K562 (cell line): ENCODE measurements at regions not wholly inside any gene's neighbourhood (a gene's known extent, or its start where the extent isn't known, plus 50 kb on each side); places are given as distances from the start of the nearest gene placed in this dataset.

Source experiments
- BCLAF1 ChIP-seq, 2 experiments: fragments of 450-650 bp in 1 of 2; IDR thresholded peaks; 2 replicates each; pipeline ENCODE4 v1.6.1; 2011 to 2017; ENCODE audit warnings: low read depth in 2 of 2, antibody characterized with exemption in 1 of 2, borderline replicate concordance in 1 of 2, low read length in 1 of 2, mild to moderate bottlenecking in 1 of 2, mixed read lengths in 1 of 2; ENCODE audit not compliant: control insufficient read depth in 1 of 2
- KLF16 ChIP-seq: IDR thresholded peaks from 2 replicates; pipeline ENCODE4 v1.6.1; 2016; ENCODE audit warnings: antibody characterized with exemption
- RNF2 ChIP-seq: sonication (generic); IDR thresholded peaks from 2 replicates; pipeline ENCODE4 v1.6.1; 2016
- ZBED1 ChIP-seq: IDR thresholded peaks from 2 replicates; pipeline ENCODE4 v1.6.1; 2014
- ZSCAN29 ChIP-seq: fragments of 450-650 bp; IDR thresholded peaks from 2 replicates; pipeline ENCODE4 v1.6.1; 2017

GRCh38 chr4:162322054-162322453 lies 158.3 kb upstream of the FSTL5 start:
- no peak for TF ChIP-seq ZSCAN29
- TF ChIP-seq BCLAF1 (IDR thresholded peaks at IDR 0.05; ENCODE audit: borderline replicate concordance in 1 of 2, control insufficient read depth in 1 of 2, low read depth in 2 of 2, low read length in 1 of 2): no peak
- TF ChIP-seq ZBED1: no peak
- TF ChIP-seq RNF2: no peak
- no peak for TF ChIP-seq KLF16
